ENCODE measurements at regions not wholly inside any gene's neighbourhood (a gene's known extent, or its start where the extent isn't known, plus 50 kb on each side); places are given as distances from the start of the nearest gene placed in this dataset.

DNA sequence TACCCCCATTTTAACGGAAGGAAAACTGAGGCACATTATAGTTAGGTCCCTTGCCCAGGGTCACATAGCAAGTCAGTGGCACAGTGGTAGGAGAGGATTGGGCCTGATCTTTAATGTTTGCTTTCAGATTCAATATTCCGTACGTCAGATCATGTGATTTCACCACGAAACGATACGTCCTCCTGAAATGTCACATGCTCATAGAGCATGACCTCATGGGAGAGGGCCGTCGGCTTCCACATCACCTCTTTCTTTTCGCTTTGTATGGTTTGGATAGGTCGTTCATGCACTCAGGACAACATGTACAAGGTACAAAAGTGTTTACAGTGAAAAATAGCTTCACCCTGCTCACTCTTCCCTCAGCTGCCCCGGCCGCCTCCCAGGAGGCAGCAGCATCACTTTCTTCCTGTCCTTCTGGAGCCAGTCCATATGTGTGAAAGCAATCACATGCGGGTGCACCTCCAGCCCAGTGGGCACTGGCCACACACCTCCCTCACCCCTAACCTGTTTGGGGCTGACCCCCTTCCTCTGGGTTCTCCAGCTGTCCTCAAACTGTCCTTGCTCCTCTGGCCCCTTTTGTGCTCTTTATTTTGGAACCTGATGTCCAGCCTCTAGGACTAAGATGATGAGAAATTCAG, 199.9 kb downstream of the FOXL1 start:
- ATAC-seq, result no peak
- no peak for DNase-seq
- intact Hi-C loops (cut with DNase I, micrococcal nuclease), result no loop called here

DNA sequence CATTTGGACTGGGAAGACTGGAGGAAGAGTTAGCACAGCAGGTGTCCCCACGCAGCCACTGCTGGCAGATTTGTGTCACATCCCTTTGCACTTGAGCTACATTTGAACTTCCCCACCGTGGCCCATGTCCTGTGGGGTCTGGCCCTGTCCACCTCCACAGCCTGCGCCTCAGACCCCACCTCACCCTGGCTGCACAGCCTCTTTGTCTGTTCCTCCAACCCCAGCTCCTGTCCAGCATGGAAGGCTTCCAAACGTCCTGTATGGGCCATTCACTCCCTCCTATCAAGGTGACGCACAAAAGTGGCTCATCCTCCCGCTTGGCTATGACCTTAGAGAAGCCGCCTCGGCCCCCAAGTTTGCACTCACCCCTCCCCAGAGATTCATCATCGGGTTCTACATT, 200.6 kb downstream of the FOXL1 start:
- ATAC-seq, result no peak
- DNase-seq, result no peak
- intact Hi-C loops (cut with DNase I, micrococcal nuclease), result no loop called here

GRCh38 chr16:86781046-86781445, 202.7 kb downstream of the FOXL1 start:
- intact Hi-C loops (cut with DNase I, micrococcal nuclease), result no loop called here
- no peak for ATAC-seq
- no peak for DNase-seq

DNA sequence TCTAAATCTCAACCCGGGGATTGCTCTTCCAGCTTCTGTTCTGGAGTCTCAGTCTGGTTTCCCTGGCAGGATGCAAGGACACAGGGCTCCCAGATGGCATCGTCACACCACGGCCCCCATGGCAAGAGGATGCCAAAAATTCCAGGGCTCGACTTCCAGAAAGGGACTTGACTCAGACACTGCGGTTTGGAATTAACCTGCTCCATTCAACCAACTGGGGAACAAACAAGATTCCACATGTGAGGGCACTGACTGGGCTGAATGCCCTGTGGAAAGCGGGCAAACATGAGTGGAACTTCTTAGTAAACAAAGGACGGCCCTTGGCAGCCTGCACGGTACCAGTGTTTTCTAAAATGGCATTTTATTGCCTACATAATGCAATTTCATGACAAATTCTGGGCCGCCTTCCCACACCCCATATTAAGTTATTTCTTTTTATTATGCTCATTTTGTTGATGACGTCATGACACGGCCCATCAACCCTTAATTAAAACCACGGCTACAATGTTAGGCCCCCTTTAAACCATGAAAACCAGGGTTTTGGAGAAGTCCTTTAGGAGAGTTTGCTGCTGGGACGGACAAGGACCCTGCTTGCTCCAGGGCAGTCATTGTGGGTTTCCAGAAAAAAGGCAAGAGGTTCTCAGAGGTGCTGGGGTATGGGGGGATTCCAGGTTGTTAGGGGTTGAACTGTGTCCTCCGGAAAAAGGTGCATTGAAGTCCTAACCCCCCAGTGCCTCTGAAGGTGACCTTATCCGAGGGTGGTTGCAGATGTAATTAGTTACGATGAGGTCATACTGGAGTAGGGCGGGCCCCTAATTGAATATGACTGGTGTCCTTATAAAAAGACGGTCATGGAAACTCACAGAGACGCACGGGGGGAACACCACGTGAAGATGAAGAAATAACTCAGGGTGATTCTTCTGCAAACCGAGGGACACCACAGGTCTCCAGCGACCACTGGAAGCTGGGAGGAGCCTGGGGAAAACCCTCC, 205.6 kb downstream of the FOXL1 start:
- intact Hi-C loops (cut with DNase I, micrococcal nuclease), result no loop called here
- no peak for DNase-seq
- ATAC-seq, result no peak

GRCh38 chr16:86786338-86786737, 208.0 kb downstream of the FOXL1 start:
- intact Hi-C loops (cut with DNase I, micrococcal nuclease), result no loop called here
- ATAC-seq, result no peak
- no peak for DNase-seq

- intact Hi-C loops (cut with DNase I, micrococcal nuclease), result no loop called here
- no peak for ATAC-seq
- DNase-seq, result no peak
Measured at GRCh38 chr16:86786994-86787393, 208.6 kb downstream of the FOXL1 start.

GRCh38 chr16:86787538-86787937, 209.2 kb downstream of the FOXL1 start:
- ATAC-seq (no peak), DNase-seq (no peak)
- intact Hi-C loops (cut with DNase I, micrococcal nuclease), result no loop called here

DNA sequence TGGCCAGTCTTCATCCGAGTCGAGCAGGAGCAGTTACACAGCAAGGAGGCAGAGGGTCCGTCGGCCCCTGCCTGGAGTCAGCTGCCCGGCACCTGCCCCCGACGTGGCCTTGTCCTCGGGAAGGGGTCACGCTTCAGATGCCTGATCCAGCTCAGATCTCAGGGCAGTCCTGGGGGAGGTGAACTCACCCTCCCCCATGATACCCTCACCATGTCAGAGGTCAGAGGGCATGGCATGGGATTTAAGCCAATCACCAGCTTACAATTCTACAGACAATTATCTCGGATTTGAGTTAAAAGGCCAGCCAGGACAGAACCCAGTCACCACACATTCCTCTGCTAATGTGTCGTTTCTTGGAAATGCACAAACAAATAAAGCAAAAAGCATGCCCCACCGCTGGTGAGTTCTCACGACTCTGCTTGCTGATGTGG, 211.3 kb downstream of the FOXL1 start:
- ATAC-seq, result no peak
- no peak for DNase-seq
- intact Hi-C loops (cut with DNase I, micrococcal nuclease), result no loop called here

GRCh38 chr16:86791287-86792035, 213.1 kb downstream of the FOXL1 start:
- no peak for DNase-seq
- no peak for ATAC-seq

DNA sequence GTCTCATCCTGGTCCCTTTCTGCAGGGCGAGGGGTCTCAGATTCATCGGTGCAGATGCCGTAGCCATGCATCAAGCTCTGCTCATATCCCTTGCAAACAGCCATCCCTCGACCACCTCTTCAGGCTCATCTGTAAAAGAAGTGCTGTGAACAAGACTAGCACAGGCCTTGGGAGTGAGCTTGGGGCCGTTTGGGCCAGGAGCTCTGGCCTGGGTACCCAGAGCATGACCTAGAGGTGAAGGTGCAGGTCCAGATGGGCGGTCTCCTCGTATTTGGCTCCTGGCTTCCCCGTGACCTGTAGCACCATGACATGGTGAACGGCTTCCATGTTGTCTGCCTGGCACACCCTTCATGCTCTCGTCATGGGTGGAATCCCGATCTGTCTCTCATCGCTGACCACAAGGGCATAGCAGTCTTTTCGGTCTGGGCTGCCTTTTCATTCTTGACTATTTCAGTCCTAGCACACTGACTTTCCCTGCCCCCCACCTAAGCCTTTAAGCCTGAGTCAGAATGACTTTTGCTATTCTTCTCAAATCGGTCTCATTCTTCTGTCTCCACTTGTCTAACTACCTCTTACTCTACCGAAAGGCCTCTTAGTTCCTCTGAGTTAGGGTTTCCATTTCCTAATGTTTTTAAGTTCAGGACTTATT, 216.0 kb downstream of the FOXL1 start:
- ATAC-seq, result no peak

More at GRCh38 chr16:86791287-86792035, 213.1 kb downstream of the FOXL1 start:
- intact Hi-C loops (cut with DNase I, micrococcal nuclease), result no loop called here

DNA sequence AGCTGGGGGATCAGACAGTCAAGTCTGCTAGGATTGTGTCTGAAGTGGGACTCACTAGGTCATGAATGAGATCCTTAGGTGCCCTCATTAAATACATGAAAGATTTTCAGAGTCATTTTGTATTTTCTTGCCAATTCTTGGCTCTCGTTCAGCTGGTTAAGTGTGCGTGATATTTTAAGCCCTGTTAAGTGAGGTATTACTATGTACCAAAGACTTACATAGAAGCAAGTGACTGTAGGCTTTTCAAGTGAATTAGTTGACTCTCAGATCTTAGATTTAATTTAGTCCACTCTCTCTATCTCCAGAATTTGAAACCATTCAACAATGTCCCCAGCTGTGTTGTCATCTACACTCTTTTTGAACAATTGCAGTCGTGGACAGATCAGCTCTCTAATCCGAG, 219.4 kb downstream of the FOXL1 start:
- ATAC-seq, result no peak
- DNase-seq, result no peak
- intact Hi-C loops (cut with DNase I, micrococcal nuclease), result no loop called here

More for the DNA sequence above, 216.0 kb downstream of the FOXL1 start:
- DNase-seq, result no peak
- intact Hi-C loops (cut with DNase I, micrococcal nuclease), result no loop called here

- ATAC-seq (no peak), DNase-seq (no peak)
Measured at GRCh38 chr16:86798247-86799041, 220.1 kb downstream of the FOXL1 start.

DNA sequence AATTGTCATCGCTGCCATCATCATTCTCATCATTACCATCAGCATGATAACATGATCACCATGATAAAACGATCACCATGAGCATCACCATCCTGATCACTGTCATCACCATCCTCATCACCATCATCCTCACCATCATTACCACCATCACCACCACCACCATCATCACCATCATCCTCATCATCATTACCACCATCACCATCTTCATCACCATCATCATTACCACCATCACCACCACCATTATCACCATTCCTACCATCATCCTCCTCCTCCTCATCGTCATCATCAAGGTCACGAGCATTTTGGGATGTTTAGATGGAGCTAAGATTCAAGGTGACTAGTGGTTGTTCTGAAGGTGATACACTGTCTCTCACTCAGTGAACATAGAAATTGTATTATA, 221.0 kb downstream of the FOXL1 start:
- no peak for DNase-seq
- intact Hi-C loops (cut with DNase I, micrococcal nuclease), result no loop called here
- no peak for ATAC-seq

More at GRCh38 chr16:86798247-86799041, 220.1 kb downstream of the FOXL1 start:
- intact Hi-C loops (cut with DNase I, micrococcal nuclease), result no loop called here

- DNase-seq (no peak), ATAC-seq (no peak)
- intact Hi-C loops (cut with DNase I, micrococcal nuclease), result no loop called here
Measured at GRCh38 chr16:86800894-86801293, 222.5 kb downstream of the FOXL1 start.

DNA sequence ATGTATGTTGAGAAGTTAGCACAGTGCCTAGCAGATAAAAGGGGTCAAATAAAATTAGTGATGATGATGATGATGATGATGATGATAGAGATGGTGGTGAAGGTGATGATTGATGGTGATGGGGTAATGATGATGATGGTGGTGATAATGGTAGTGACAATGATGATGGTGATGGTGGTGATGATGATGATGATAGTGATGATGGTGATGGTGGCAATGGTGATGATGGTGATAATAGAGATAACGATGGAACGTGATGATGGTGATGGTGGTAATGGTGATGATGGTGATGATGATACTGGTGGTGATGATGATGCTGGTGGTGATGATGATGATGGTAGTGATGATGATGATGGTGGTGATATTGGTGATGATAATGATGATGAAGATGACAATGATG, 223.7 kb downstream of the FOXL1 start:
- DNase-seq (no peak), ATAC-seq (no peak)
- intact Hi-C loops (cut with DNase I, micrococcal nuclease), result no loop called here

DNA sequence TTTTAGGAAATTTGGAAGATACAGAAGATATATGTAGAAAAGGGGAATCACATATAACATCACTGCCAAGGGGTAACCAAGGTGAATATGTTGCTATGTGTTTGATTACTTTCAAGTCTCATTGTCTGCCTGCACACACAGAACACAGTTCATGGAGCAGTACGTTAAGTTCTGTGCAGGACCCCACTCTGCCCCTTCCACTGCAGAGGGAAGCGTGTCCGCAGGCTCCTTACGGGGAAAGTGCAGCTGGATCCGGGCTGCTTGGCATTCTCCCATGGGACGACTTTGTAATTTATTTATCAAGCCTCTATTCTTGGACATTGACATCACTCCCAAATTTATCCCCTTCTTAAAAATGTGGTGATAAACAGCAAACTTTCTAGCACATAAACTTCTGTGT, 226.8 kb downstream of the FOXL1 start:
- no peak for ATAC-seq
- intact Hi-C loops (cut with DNase I, micrococcal nuclease), result no loop called here
- DNase-seq, result no peak

- ATAC-seq, result no peak
Measured at GRCh38 chr16:86806181-86806837, 228.0 kb downstream of the FOXL1 start.

DNA sequence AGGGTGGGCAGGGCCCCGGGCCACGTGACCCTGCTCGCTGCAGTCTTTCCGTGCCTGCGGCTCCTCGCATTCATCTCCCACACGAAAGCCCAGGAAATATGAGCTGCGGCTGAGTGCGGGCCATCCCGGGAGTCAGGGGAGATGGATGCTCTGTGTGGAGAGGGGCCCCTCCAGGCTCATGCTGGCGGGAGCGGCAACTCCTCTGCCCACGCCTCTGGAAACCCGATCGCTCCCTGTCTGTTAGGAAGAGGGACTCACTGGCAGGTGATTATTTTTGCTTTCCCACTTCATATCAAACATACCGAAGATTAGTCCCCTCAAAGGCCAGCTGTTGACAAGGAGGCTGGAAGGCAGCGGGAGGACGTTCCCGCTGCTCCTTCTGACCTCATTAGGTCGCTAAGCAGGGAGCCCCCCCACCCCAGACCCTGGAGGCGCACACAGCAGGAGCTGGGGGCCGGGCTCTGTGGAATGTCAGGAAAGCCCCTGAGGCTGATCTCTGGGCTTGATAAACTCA, 228.5 kb downstream of the FOXL1 start:
- no peak for ATAC-seq
- intact Hi-C loops (cut with DNase I, micrococcal nuclease), result no loop called here
- DNase-seq, result no peak

More at GRCh38 chr16:86806181-86806837, 228.0 kb downstream of the FOXL1 start:
- DNase-seq, result no peak
- intact Hi-C loops (cut with DNase I, micrococcal nuclease), result no loop called here

Data from left colon (tissue), 2 donors.